Choroid plexus epithelial cell (primary cell): ENCODE measurements at regions not wholly inside any gene's neighbourhood (a gene's known extent, or its start where the extent isn't known, plus 50 kb on each side); places are given as distances from the start of the nearest gene placed in this dataset.

Experiments used
- DNase-seq: peaks from one replicate; pipeline ENCODE4 v3.0.0-alpha.2; 2010; ENCODE audit warnings: low read depth
- H3K4me3 ChIP-seq: 2 replicates; pipeline ENCODE4 v1.5.1; 2011; ENCODE audit warnings: low read depth, mild to moderate bottlenecking, control low read depth, low read length, moderate library complexity
- TF ChIP-seq, protein P1 (sequence below): conservative IDR thresholded peaks from 2 replicates; pipeline ENCODE4 v1.5.1; 2011; ENCODE audit warnings: low read depth, mild to moderate bottlenecking, control low read depth, inconsistent platforms, low read length, moderate library complexity

DNA sequence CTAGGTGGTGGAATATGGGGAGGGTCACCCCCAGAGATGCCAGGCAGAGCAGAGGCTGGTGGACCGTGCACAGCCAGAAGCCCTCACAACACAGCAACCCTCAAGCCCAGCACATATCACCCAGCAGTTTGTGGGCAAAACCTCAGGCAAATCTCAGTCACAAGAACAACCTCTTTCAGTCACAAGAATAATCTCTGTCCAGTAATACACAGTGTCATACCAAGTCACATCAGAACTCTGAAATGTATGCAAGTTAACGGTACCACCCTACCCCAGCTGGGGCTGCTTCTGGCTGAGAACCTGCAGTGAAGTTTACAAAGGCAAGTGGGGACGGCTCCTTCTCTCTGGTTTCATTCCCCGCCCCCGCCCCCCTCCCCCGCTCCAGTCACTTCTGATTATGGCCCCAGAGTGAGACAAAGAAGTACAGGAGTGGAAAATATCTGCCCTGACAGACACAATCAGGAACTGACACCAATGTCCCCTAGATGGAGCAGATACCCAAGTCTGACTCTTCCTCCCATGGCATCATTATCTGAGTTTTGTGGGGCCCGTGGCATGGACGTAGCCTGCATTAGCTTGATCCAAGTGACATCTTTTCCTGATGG is 480.9 kb upstream of the TMEM132C start:
- H3K4me3 ChIP-seq: no peak overlapping the region
- TF ChIP-seq, protein P1, sequence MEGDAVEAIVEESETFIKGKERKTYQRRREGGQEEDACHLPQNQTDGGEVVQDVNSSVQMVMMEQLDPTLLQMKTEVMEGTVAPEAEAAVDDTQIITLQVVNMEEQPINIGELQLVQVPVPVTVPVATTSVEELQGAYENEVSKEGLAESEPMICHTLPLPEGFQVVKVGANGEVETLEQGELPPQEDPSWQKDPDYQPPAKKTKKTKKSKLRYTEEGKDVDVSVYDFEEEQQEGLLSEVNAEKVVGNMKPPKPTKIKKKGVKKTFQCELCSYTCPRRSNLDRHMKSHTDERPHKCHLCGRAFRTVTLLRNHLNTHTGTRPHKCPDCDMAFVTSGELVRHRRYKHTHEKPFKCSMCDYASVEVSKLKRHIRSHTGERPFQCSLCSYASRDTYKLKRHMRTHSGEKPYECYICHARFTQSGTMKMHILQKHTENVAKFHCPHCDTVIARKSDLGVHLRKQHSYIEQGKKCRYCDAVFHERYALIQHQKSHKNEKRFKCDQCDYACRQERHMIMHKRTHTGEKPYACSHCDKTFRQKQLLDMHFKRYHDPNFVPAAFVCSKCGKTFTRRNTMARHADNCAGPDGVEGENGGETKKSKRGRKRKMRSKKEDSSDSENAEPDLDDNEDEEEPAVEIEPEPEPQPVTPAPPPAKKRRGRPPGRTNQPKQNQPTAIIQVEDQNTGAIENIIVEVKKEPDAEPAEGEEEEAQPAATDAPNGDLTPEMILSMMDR: no peak

GRCh38 chr12:127787544-127787943 is 479.4 kb upstream of the TMEM132C start:
- no peak overlapping the region for H3K4me3 ChIP-seq
- TF ChIP-seq, protein P1: no peak
- DNase-seq: no peak

More for the DNA sequence above, 480.9 kb upstream of the TMEM132C start:
- DNase-seq: no peak

DNA sequence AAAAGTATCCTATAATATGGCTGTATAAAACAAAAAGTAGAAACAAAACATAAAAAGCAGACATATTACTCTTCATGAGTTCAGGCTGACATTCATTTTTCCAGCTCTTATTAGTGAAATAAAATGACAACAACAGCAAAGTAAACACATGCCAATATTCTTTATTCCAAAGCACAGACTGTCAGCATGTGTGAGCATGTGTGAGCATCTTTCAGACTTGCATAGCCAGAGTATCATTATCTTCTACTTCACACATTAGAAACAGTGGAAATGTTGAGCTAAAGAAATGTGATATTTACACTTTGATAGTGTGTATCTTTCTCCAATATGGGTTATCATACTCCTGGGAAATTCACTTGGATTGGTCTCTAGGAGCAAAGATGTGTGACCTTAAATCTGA is 476.6 kb upstream of the TMEM132C start:
- TF ChIP-seq, protein P1: no peak
- DNase-seq: no peak
- no peak overlapping the region for H3K4me3 ChIP-seq

DNA sequence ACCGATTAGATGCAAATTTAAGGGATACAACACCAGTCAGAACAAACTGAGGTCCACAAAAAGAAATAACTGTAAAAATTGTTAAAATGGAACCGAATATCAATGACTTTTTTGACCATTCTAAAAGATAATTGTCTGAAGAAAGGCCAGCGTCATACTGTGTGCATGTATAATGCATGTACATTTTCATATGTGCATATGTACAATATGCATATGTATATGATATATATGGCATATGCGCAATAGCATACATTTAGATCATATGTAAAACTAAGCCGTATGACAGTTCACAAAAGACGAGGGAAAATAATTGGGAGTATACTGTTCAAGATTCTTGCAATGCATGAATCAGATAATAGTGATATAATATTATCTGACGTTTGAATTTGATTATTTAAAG is 475.8 kb upstream of the TMEM132C start:
- H3K4me3 ChIP-seq: no peak overlapping the region
- TF ChIP-seq, protein P1: no peak
- no peak for DNase-seq

DNA sequence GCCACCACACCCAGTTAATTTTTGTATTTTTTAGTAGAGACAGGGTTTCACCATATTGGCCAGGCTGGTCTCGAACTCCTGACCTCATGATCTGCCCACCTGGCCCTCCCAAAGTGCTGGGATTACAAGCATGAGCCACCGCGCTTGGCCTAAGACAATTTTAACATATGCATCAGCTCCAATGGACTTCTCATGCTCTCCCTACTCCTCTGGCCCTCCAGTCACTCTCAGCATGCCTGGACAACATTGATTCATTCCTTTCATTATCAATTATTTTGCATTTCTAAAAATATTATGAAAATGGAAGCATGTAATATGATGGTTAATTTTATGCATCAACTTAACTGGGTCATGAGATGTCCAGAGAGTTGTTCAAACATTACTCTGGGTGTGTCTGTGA is 469.1 kb upstream of the TMEM132C start:
- no peak for DNase-seq
- TF ChIP-seq, protein P1: no peak
- H3K4me3 ChIP-seq: no peak overlapping the region

GRCh38 chr12:127802271-127802670 is 464.7 kb upstream of the TMEM132C start:
- TF ChIP-seq, protein P1: no peak
- no peak for DNase-seq
- H3K4me3 ChIP-seq: no peak overlapping the region

GRCh38 chr12:127803545-127803944 is 463.4 kb upstream of the TMEM132C start:
- TF ChIP-seq, protein P1: no peak
- H3K4me3 ChIP-seq: no peak overlapping the region
- DNase-seq: no peak
